NCI-H1092 treated with DMSO at 0.1 percent for 48 hours (cell line): ENCODE measurements at regions not wholly inside any gene's neighbourhood (a gene's known extent, or its start where the extent isn't known, plus 50 kb on each side); places are given as distances from the start of the nearest gene placed in this dataset.
"Not testable (repeated sequence)": the region's sequence is repeated elsewhere in the genome, so short reads cannot be mapped to it uniquely, and the experiment has no call there.

Source experiments
- DNase-seq: peaks from one replicate; lab custom pipeline; 2025; lab: John Stamatoyannopoulos, UW

GRCh38 chr15:72865486-72865885 lies 81.9 kb upstream of the ADPGK start:
- DNase-seq: no peak

GRCh38 chr15:72864681-72865080 lies 81.1 kb upstream of the ADPGK start:
- DNase-seq: no peak

- DNase-seq: no peak
These were observed 77.9 kb upstream of the ADPGK start for GRCh38 chr15:72861354-72861910.

- DNase-seq: no peak
These were observed 76.2 kb upstream of the ADPGK start for GRCh38 chr15:72859757-72860145.

GRCh38 chr15:72859017-72859756 lies 75.6 kb upstream of the ADPGK start:
- no peak for DNase-seq

GRCh38 chr15:72858205-72858604 lies 74.6 kb upstream of the ADPGK start:
- DNase-seq: no peak

- no peak for DNase-seq
These were observed 73.9 kb upstream of the ADPGK start for GRCh38 chr15:72857331-72858063.

GRCh38 chr15:72856549-72857040 lies 73.0 kb upstream of the ADPGK start:
- no peak for DNase-seq

- DNase-seq: no peak
These were observed 72.2 kb upstream of the ADPGK start for GRCh38 chr15:72855791-72856190.

- DNase-seq: no peak
These were observed 68.7 kb upstream of the ADPGK start for GRCh38 chr15:72852273-72852672.

- DNase-seq: no peak
These were observed 68.0 kb upstream of the ADPGK start for GRCh38 chr15:72851586-72851985.

- no peak for DNase-seq
These were observed 67.3 kb upstream of the ADPGK start for GRCh38 chr15:72850833-72851232.

- no peak for DNase-seq
These were observed 64.2 kb upstream of the ADPGK start for GRCh38 chr15:72847806-72848205.

- DNase-seq: no peak
These were observed 63.5 kb upstream of the ADPGK start for GRCh38 chr15:72847033-72847432.

- no peak for DNase-seq
These were observed 62.4 kb upstream of the ADPGK start for GRCh38 chr15:72845981-72846383.

GRCh38 chr15:72844067-72844466 lies 60.5 kb upstream of the ADPGK start:
- DNase-seq: no peak

- DNase-seq: not testable (repeated sequence)
These were observed 59.8 kb upstream of the ADPGK start for GRCh38 chr15:72843340-72843739.

GRCh38 chr15:72840114-72840513 lies 56.6 kb upstream of the ADPGK start:
- no peak for DNase-seq

GRCh38 chr15:72838311-72838731 lies 54.8 kb upstream of the ADPGK start:
- DNase-seq: no peak

- no peak for DNase-seq
These were observed 53.2 kb upstream of the ADPGK start for GRCh38 chr15:72836676-72837330.

GRCh38 chr15:72835294-72835890 lies 51.8 kb upstream of the ADPGK start:
- no peak for DNase-seq

GRCh38 chr15:72833561-72833960 lies 50.0 kb upstream of the ADPGK start:
- no peak for DNase-seq
